ENCODE measurements at regions not wholly inside any gene's neighbourhood (a gene's known extent, or its start where the extent isn't known, plus 50 kb on each side); places are given as distances from the start of the nearest gene placed in this dataset.

GRCh38 chr2:120583121-120583520 is 152.5 kb upstream of the GLI2 start:
- TF ChIP-seq MAX (IDR thresholded peaks at IDR 0.05), result no peak
- TF ChIP-seq EZH2 (IDR thresholded peaks at IDR 0.05; ENCODE audit: low read depth, low read length, severe bottlenecking), result no peak
- no peak for TF ChIP-seq CBX8 (IDR thresholded peaks at IDR 0.05; ENCODE audit: borderline replicate concordance, low read depth, low read length)
- no peak for TF ChIP-seq KDM1A (IDR thresholded peaks at IDR 0.05; ENCODE audit: borderline replicate concordance, low read length)
- no peak for TF ChIP-seq YY1 (IDR thresholded peaks at IDR 0.05; ENCODE audit: low read depth, low read length)
- TF ChIP-seq EP300 (IDR thresholded peaks at IDR 0.05; ENCODE audit: borderline replicate concordance in 1 of 2, low read depth in 2 of 2, low read length in 2 of 2), result no peak
- TF ChIP-seq CTCF (IDR thresholded peaks at IDR 0.05; ENCODE audit: control extremely low read depth in 1 of 3, insufficient read depth in 1 of 3, low read depth in 1 of 3, low read length in 3 of 3), result no peak
- no peak for TF ChIP-seq POLR2A (IDR thresholded peaks at IDR 0.05; ENCODE audit: control extremely low read depth in 1 of 2, low read depth in 2 of 2, low read length in 2 of 2)
- TF ChIP-seq SUZ12 (IDR thresholded peaks at IDR 0.05; ENCODE audit: low read length), result no peak
- TF ChIP-seq CREB1 (IDR thresholded peaks at IDR 0.05), result no peak
- TF ChIP-seq PHF8 (conservative IDR thresholded peaks at IDR 0.05; ENCODE audit: low read depth, low read length), result no peak
